Neural cell (in vitro differentiated cells): ENCODE measurements at regions not wholly inside any gene's neighbourhood (a gene's known extent, or its start where the extent isn't known, plus 50 kb on each side); places are given as distances from the start of the nearest gene placed in this dataset.

Experiments
- H2AFZ ChIP-seq: fragments of 200-600, 300-800 bp; sonication (generic), shearing (Covaris generic); 2 replicates; pipeline ENCODE4 v1.6.0; 2014; ENCODE audit warnings: low read depth, mild to moderate bottlenecking, antibody characterized with exemption, low read length, moderate library complexity
- H3F3A ChIP-seq: fragments of 200-600 bp; shearing (Covaris generic); 2 replicates; pipeline ENCODE4 v1.6.1; 2016; ENCODE audit warnings: mild to moderate bottlenecking, moderate library complexity, mixed read lengths, antibody characterized with exemption, low read length; ENCODE audit not compliant: insufficient read depth, poor library complexity, severe bottlenecking
- H3K27ac ChIP-seq: fragments of 200-600, 300-800 bp; sonication (generic), shearing (Covaris generic); 2 replicates; pipeline ENCODE4 v1.5.1; 2014; ENCODE audit warnings: mild to moderate bottlenecking, low read length, moderate library complexity
- H3K27me3 ChIP-seq: fragments of 300-800, 200-600 bp; sonication (generic), shearing (Covaris generic); 2 replicates; pipeline ENCODE4 v1.6.0; 2014; ENCODE audit warnings: mild to moderate bottlenecking, low read depth, low read length, moderate library complexity; ENCODE audit not compliant: insufficient read depth
- H3K36me3 ChIP-seq: fragments of 300-800, 200-600 bp; sonication (generic), shearing (Covaris generic); 2 replicates; pipeline ENCODE4 v1.5.1; 2014; ENCODE audit warnings: mild to moderate bottlenecking, antibody characterized with exemption, low read length, moderate library complexity; ENCODE audit not compliant: insufficient read depth
- H3K4me2 ChIP-seq: fragments of 300-800, 200-600 bp; sonication (generic), shearing (Covaris generic); 2 replicates; pipeline ENCODE4 v1.6.0; 2014; ENCODE audit warnings: mild to moderate bottlenecking, low read length
- H3K4me3 ChIP-seq: fragments of 300-800, 200-600 bp; sonication (generic), shearing (Covaris generic); 2 replicates; pipeline ENCODE4 v1.5.1; 2014; ENCODE audit warnings: mild to moderate bottlenecking, low read length, moderate library complexity
- H3K79me2 ChIP-seq: fragments of 200-600 bp; shearing (Covaris generic); replicated peaks from 2 replicates; pipeline ENCODE4 v1.6.0; 2014; ENCODE audit warnings: mild to moderate bottlenecking, low read length, moderate library complexity; ENCODE audit not compliant: insufficient read depth
- H3K9ac ChIP-seq: fragments of 300-800, 200-600 bp; sonication (generic), shearing (Covaris generic); 2 replicates; pipeline ENCODE4 v1.6.1; 2016; ENCODE audit warnings: mild to moderate bottlenecking, low read length, mixed read lengths
- H3K9me2 ChIP-seq: fragments of 200-600 bp; shearing (Covaris generic); 2 replicates; pipeline ENCODE4 v1.6.1; 2016; ENCODE audit warnings: mild to moderate bottlenecking, low read length, mixed read lengths; ENCODE audit not compliant: insufficient read depth
- H3K9me3 ChIP-seq: fragments of 200-600, 300-800 bp; sonication (generic), shearing (Covaris generic); 2 replicates; pipeline ENCODE4 v1.6.1; 2016; ENCODE audit warnings: mild to moderate bottlenecking, mixed run types, low read length, moderate library complexity, mixed read lengths
- H4K20me1 ChIP-seq: fragments of 200-600 bp; shearing (Covaris generic); 2 replicates; pipeline ENCODE4 v1.6.1; 2016; ENCODE audit warnings: mild to moderate bottlenecking, mixed run types; ENCODE audit not compliant: insufficient read depth
- EP300 ChIP-seq: fragments of 450-650 bp; conservative IDR thresholded peaks from 2 replicates; pipeline ENCODE4 v1.6.1; 2014; ENCODE audit warnings: antibody characterized with exemption, mild to moderate bottlenecking, moderate library complexity; ENCODE audit not compliant: poor library complexity, severe bottlenecking
- MXI1 ChIP-seq: fragments of 450-650 bp; conservative IDR thresholded peaks from 2 replicates; pipeline ENCODE4 v1.6.1; 2014; ENCODE audit warnings: antibody characterized with exemption, mild to moderate bottlenecking; ENCODE audit not compliant: poor library complexity, severe bottlenecking
- POLR2AphosphoS5 ChIP-seq: IDR thresholded peaks from 2 replicates; pipeline ENCODE4 v1.6.1; 2012
- RAD21 ChIP-seq: fragments of 450-650 bp; conservative IDR thresholded peaks from 2 replicates; pipeline ENCODE4 v1.6.1; 2014; ENCODE audit warnings: antibody characterized with exemption, mild to moderate bottlenecking, moderate library complexity
- REST ChIP-seq: IDR thresholded peaks from 2 replicates; pipeline ENCODE4 v1.6.1; 2012; ENCODE audit warnings: borderline replicate concordance
- SMC3 ChIP-seq: fragments of 450-650 bp; conservative IDR thresholded peaks from 2 replicates; pipeline ENCODE4 v1.6.1; 2014; ENCODE audit warnings: antibody characterized with exemption, mild to moderate bottlenecking, moderate library complexity; ENCODE audit not compliant: poor library complexity
- TAF1 ChIP-seq: IDR thresholded peaks from 2 replicates; pipeline ENCODE4 v1.6.1; 2012; ENCODE audit warnings: low read depth
- TF ChIP-seq, protein P1 (sequence below): fragments of 450-650 bp; IDR thresholded peaks from 2 replicates; pipeline ENCODE4 v1.5.1; 2014; ENCODE audit warnings: antibody characterized with exemption, mild to moderate bottlenecking, moderate library complexity; ENCODE audit not compliant: poor library complexity, severe bottlenecking

DNA sequence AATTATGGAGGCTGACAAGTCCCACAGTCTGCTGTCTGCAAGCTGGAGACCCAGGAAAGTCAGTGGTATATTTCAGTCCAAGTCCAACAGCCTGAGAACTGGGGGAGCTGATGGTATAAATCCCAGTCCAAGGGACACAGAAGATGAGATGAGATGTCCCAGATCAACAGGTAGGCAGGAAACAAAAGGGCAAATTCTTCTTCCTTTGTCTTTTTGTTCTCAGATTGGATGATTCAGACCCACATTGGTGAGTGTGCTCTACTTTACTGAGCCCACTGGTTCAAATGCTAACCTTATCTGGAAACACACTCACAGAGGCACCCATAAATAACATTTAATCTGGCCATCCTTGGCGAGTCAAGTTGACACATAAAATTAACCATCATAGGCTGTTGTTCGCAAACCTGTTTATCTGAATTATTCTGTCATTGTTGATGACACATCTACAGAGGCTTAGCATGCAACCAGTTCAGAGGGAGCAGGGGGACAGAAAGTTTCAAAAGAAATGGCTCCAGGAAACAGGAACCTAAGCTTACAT lies 62.7 kb upstream of the ITGA11 start:
- Histone ChIP-seq H3K36me3 (no peaks in the 10 kb centered on the region), H3K9me2 (no peaks in the 10 kb centered on the region), H3K4me3 (no peak overlapping the region), H3K9ac (no peak overlapping the region), H4K20me1 (no peaks in the 10 kb centered on the region), H3K27me3 (no peaks in the 10 kb centered on the region), H3F3A (no peaks in the 10 kb centered on the region), H2AFZ (no peak overlapping the region), H3K4me2 (no peak overlapping the region), H3K9me3 (no peaks in the 10 kb centered on the region), H3K27ac (no peak overlapping the region), H3K79me2 (no peaks in the 10 kb centered on the region)
- TF ChIP-seq MXI1, result no peak

DNA sequence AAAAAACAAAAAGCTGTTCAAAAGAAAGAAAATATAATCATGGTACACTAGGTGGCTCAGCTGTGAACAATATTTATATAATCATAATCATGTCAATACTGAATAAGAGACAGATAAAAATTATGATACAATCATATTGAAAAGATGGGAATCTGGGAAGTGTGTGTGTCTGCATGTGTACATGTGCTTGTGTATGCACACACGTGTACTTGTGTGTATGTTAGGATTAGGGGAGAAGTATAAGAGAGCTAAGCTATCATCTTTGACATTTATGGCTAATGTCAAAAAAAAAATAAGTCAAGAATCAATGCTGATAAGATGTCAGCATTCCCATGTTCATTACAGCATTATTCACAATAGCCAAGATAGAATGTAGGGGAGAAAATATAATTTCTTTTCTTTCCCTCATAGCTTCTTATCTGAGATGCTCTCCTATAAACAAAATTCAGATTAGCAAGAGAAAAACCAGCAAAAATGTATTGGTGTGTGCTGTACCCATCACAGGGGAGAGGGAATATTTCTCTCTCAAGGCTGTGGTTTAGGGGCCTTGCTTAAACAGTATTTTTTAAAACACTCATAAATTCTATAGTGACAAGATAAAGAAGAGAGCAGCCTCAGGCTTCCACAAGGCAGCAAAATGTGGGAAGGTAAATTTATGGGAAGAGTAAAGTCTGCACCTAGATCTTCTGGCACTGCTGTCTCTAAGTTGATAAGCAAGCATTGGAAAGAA lies 63.4 kb upstream of the ITGA11 start:
- Histone ChIP-seq H3K27ac (no peak overlapping the region), H3K9me3 (no peaks in the 10 kb centered on the region), H3K27me3 (no peaks in the 10 kb centered on the region), H3K9me2 (no peaks in the 10 kb centered on the region), H3F3A (no peaks in the 10 kb centered on the region), H4K20me1 (no peaks in the 10 kb centered on the region), H3K4me2 (no peak overlapping the region), H3K4me3 (no peak overlapping the region), H3K9ac (no peak overlapping the region), H2AFZ (no peak overlapping the region), H3K36me3 (no peaks in the 10 kb centered on the region), H3K79me2 (no peaks in the 10 kb centered on the region)
- TF ChIP-seq EP300 (no peak), REST (no peak), TAF1 (no peak), POLR2AphosphoS5 (no peak), RAD21 (no peak), MXI1 (no peak)
- TF ChIP-seq, protein P1, sequence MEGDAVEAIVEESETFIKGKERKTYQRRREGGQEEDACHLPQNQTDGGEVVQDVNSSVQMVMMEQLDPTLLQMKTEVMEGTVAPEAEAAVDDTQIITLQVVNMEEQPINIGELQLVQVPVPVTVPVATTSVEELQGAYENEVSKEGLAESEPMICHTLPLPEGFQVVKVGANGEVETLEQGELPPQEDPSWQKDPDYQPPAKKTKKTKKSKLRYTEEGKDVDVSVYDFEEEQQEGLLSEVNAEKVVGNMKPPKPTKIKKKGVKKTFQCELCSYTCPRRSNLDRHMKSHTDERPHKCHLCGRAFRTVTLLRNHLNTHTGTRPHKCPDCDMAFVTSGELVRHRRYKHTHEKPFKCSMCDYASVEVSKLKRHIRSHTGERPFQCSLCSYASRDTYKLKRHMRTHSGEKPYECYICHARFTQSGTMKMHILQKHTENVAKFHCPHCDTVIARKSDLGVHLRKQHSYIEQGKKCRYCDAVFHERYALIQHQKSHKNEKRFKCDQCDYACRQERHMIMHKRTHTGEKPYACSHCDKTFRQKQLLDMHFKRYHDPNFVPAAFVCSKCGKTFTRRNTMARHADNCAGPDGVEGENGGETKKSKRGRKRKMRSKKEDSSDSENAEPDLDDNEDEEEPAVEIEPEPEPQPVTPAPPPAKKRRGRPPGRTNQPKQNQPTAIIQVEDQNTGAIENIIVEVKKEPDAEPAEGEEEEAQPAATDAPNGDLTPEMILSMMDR, result no peak

DNA sequence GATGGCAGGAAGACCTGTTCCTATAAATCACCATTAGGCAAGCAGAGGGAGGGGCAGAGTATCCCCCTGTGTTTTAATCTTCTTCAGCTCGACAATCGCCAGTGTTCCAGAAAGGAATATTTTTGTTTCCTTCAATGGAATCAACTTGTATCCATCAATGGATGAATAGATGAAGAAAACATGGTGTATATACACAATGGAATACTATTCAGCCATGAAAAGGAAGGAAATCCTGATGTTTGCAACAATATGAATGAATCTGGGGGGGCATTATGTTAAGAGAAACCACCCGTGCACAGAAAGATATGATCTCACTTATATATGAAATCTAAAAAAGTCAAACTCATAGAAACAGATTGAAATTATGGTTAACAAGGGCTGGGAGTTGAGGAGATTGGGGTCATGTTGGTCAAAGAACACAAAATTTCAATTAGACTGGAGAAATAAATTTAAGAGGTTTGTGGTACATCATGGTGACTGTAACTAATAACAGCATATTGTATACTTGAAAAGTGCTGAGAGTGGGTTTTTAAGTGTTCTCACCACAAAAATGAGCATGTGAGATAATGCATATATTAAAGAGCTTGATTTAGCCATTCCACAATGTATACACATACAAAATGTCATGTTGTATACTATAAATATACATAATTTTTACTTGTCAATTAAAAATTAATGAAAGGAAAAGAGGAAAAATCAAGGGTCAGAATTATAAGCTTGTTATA lies 64.2 kb upstream of the ITGA11 start:
- no peaks in the 10 kb centered on the region for H3K9me2 ChIP-seq
- no peaks in the 10 kb centered on the region for H3K36me3 ChIP-seq
- no peaks in the 10 kb centered on the region for H3F3A ChIP-seq
- H3K27me3 ChIP-seq, result no peaks in the 10 kb centered on the region
- no peak overlapping the region for H3K4me3 ChIP-seq
- no peak overlapping the region for H3K9ac ChIP-seq
- no peaks in the 10 kb centered on the region for H4K20me1 ChIP-seq
- H3K79me2 ChIP-seq, result no peaks in the 10 kb centered on the region
- no peak overlapping the region for H3K27ac ChIP-seq
- no peak overlapping the region for H2AFZ ChIP-seq
- no peaks in the 10 kb centered on the region for H3K9me3 ChIP-seq
- H3K4me2 ChIP-seq, result no peak overlapping the region
- TF ChIP-seq REST (no peak), TAF1 (no peak), SMC3 (no peak), RAD21 (no peak), MXI1 (no peak), EP300 (no peak)
- TF ChIP-seq, protein P1, result no peak
